Endothelial cell of umbilical vein (primary cell): ENCODE measurements at regions not wholly inside any gene's neighbourhood (a gene's known extent, or its start where the extent isn't known, plus 50 kb on each side); places are given as distances from the start of the nearest gene placed in this dataset.

Source experiments
- BruUV-seq: library from RNA; stranded (reverse); fragments of 400-500 nt; replicated peaks from 2 replicates; lab custom pipeline; 2021; lab: Mats Ljungman, UMichigan
- CTCF ChIA-PET: fragments of 300-600, 350-600 bp; sonication (Branson Sonifier 250); formaldehyde crosslinking; loops from one replicate; lab custom pipeline; 2021; ENCODE audit warnings: antibody characterized with exemption, inconsistent platforms; lab: Charles Lee
- POLR2A ChIA-PET: fragments of 300-600, 350-600 bp; sonication (Branson Sonifier 250); formaldehyde crosslinking; loops from one replicate; lab custom pipeline; 2021; ENCODE audit warnings: antibody characterized with exemption, inconsistent platforms; lab: Charles Lee
- DNase-seq: peaks from one replicate; pipeline ENCODE4 v3.0.0-alpha.2; 2011; ENCODE audit warnings: low read depth, low spot score
- FAIRE-seq: peaks from 2 replicates; lab custom pipeline; 2011; peaks lifted over from hg19 to GRCh38; lab: Jason Lieb, UNC
- H2AFZ ChIP-seq: 2 replicates; pipeline ENCODE4 v1.6.0; 2012; ENCODE audit warnings: low read depth, low read length, control low read depth, inconsistent platforms
- H3K27ac ChIP-seq: 2 replicates; pipeline ENCODE4 v1.5.1; 2011; ENCODE audit warnings: low read depth, mild to moderate bottlenecking, control low read depth, low read length, moderate library complexity; ENCODE audit not compliant: insufficient read depth
- H3K27me3 ChIP-seq, 2 experiments: 2 replicates each; pipeline versions ENCODE4 v1.6.0 to v1.6.1; 2011; ENCODE audit warnings: low read length in 2 of 2, mixed read lengths in 1 of 2; ENCODE audit not compliant: control insufficient read depth in 2 of 2, insufficient read depth in 2 of 2
- H3K36me3 ChIP-seq, 2 experiments: 2 replicates in 1 of 2; 3 replicates in 1 of 2; pipeline ENCODE4 v1.5.1; 2011; ENCODE audit warnings: low read length in 2 of 2, mild to moderate bottlenecking in 1 of 2, moderate library complexity in 1 of 2; ENCODE audit not compliant: control insufficient read depth in 2 of 2, insufficient read depth in 2 of 2; ENCODE audit errors: extremely low read depth in 1 of 2
- H3K4me1 ChIP-seq: 3 replicates; pipeline ENCODE4 v1.5.1; 2011; ENCODE audit warnings: mild to moderate bottlenecking, low read length; ENCODE audit not compliant: control insufficient read depth, insufficient read depth; ENCODE audit errors: extremely low read depth
- H3K4me2 ChIP-seq: 2 replicates; pipeline ENCODE4 v1.6.1; 2011; ENCODE audit warnings: low read length, control low read depth, mixed read lengths; ENCODE audit not compliant: insufficient read depth
- H3K4me3 ChIP-seq, 3 experiments: fragments of 200-600 bp in 1 of 3; sonication (generic), shearing (Covaris generic) in 1 of 3; replicated peaks in 1 of 3; 2 replicates each; pipeline ENCODE4 v1.5.1; 2011 to 2016; ENCODE audit warnings: control low read depth in 3 of 3, low read length in 3 of 3, mild to moderate bottlenecking in 2 of 3, inconsistent platforms in 1 of 3, low read depth in 1 of 3, moderate library complexity in 1 of 3; ENCODE audit not compliant: insufficient read depth in 1 of 3
- H3K79me2 ChIP-seq: 2 replicates; pipeline ENCODE4 v1.6.0; 2012; ENCODE audit warnings: low read length, inconsistent platforms; ENCODE audit not compliant: control insufficient read depth, insufficient read depth
- H3K9ac ChIP-seq: replicated peaks from 2 replicates; pipeline ENCODE3; 2011; ENCODE audit warnings: low read length, control low read depth; ENCODE audit not compliant: insufficient read depth; ENCODE audit errors: extremely low read depth
- H3K9me1 ChIP-seq: replicated peaks from 3 replicates; pipeline ENCODE4 v1.6.0; 2011; ENCODE audit warnings: mild to moderate bottlenecking, low read length; ENCODE audit not compliant: control insufficient read depth, insufficient read depth; ENCODE audit errors: extremely low read depth
- H3K9me3 ChIP-seq: replicated peaks from 2 replicates; pipeline ENCODE4 v1.5.1; 2012; ENCODE audit warnings: low read length, inconsistent platforms; ENCODE audit not compliant: control insufficient read depth, insufficient read depth
- H4K20me1 ChIP-seq: replicated peaks from 2 replicates; pipeline ENCODE3; 2011; ENCODE audit warnings: mild to moderate bottlenecking, low read length; ENCODE audit not compliant: control insufficient read depth, insufficient read depth; ENCODE audit errors: extremely low read depth
- CTCF ChIP-seq, 2 donors: IDR thresholded peaks; 1 replicate in 1 of 2; 2 replicates in 1 of 2; pipeline ENCODE4 v1.5.1; 2011; ENCODE audit warnings: low read length in 2 of 2, mild to moderate bottlenecking in 2 of 2, moderate library complexity in 2 of 2, control low read depth in 1 of 2, inconsistent platforms in 1 of 2, low read depth in 1 of 2; ENCODE audit not compliant: insufficient read depth in 1 of 2; ENCODE audit errors: extremely low read depth in 1 of 2
- EZH2 ChIP-seq: IDR thresholded peaks from 2 replicates; pipeline ENCODE4 v1.6.1; 2012; ENCODE audit warnings: borderline replicate concordance, low read depth, mild to moderate bottlenecking, moderate library complexity, low read length, inconsistent platforms; ENCODE audit not compliant: severe bottlenecking
- FOS ChIP-seq: IDR thresholded peaks from 2 replicates; pipeline ENCODE4 v1.6.1; 2011; ENCODE audit warnings: mild to moderate bottlenecking, low read length, moderate library complexity, borderline replicate concordance; ENCODE audit not compliant: insufficient read depth
- POLR2A ChIP-seq: IDR thresholded peaks from 2 replicates; pipeline ENCODE4 v1.6.1; 2012; ENCODE audit warnings: low read depth, mild to moderate bottlenecking, control low read depth, low read length
- POLR2AphosphoS5 ChIP-seq: IDR thresholded peaks from 2 replicates; pipeline ENCODE4 v1.6.1; 2012; ENCODE audit warnings: low read depth, mild to moderate bottlenecking, control low read depth, low read length, moderate library complexity; ENCODE audit not compliant: insufficient read depth
- dilution Hi-C: fragments of 300-500 bp; cut with MboI; formaldehyde crosslinking; loops from one replicate; pipeline ENCODE4 v1.15.0; 2019; ENCODE audit warnings: low sequenced_read_pairs; ENCODE audit not compliant: extremely low pct_ligation_motif_present
- intact Hi-C: fragments of 100-400 bp; cut with micrococcal nuclease; formaldehyde crosslinking; loops from one replicate; pipeline ENCODE4 v1.10.0; 2022

DNA sequence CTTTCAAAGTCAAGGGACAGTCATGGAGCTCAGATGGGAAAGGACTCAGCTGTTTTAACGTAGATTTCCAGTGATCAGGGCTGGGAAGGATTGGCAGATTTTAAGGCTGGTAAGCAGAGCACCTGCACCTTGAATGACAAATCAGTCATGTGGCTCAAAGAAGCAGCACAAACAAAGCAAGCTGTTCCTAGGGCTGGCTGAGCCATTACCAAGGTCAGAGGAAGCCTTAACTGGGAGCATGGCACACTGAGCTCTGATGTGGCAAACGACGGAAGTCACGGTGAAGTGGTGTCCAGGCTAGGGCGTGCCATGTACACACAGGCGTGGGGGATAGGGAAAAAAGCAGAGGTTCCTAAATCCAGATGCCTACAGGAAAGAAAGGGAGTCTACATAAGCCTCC, 84.6 kb upstream of the PFN2 start:
- intact Hi-C loops = no loop called here
- ChIA-PET CTCF (no interaction called here), POLR2A (no interaction called here)
- Histone ChIP-seq H2AFZ (no peak overlapping the region), H3K4me3 (no peak overlapping the region), H3K27ac (no peak overlapping the region), H3K9me3 (no peaks in the 10 kb centered on the region), H3K9me1 (no peaks in the 10 kb centered on the region), H4K20me1 (no peaks in the 10 kb centered on the region), H3K27me3 (peaks cover 10 to 23% of the 10 kb centered on the region in 2 experiments), H3K36me3 (no peaks in the 10 kb centered on the region), H3K79me2 (no peaks in the 10 kb centered on the region), H3K4me2 (no peak overlapping the region), H3K4me1 (no peaks in the 10 kb centered on the region), H3K9ac (no peak overlapping the region)
- dilution Hi-C loops = no loop called here
- TF ChIP-seq EZH2 (no peak), POLR2AphosphoS5 (no peak)
- FAIRE-seq = no peak
- BruUV-seq = no TSS peak
- DNase-seq = no peak

DNA sequence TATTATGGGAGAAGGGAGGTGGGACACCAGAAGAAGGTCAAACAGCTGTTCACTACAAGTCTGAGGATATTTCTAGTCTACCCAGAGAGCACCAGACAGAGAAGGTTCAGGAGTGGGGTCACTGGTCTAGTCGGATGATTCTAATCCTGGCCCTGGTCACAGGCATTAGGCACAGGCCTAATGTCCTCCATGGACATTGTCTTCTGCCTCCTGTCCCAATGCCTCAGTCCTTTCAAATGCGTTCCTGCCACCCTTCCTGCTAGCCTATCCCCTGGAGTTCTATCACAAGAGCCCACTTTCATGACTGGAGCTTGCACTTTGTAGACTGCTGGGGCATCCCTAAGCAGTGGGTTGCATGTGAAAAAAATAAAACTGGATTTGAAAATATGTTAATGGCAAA, 83.9 kb upstream of the PFN2 start:
- Histone ChIP-seq H3K9me1 (no peaks in the 10 kb centered on the region), H3K4me3 (no peak overlapping the region), H3K36me3 (no peaks in the 10 kb centered on the region), H3K9ac (no peak overlapping the region), H3K4me2 (no peak overlapping the region), H3K4me1 (no peaks in the 10 kb centered on the region), H3K79me2 (no peaks in the 10 kb centered on the region), H3K9me3 (no peaks in the 10 kb centered on the region), H3K27me3 (peaks cover 13 to 23% of the 10 kb centered on the region in 2 experiments), H4K20me1 (no peaks in the 10 kb centered on the region), H3K27ac (no peak overlapping the region), H2AFZ (no peak overlapping the region)
- no TSS peak for BruUV-seq
- DNase-seq (no peak), FAIRE-seq (no peak)
- CTCF ChIA-PET = no interaction called here
- POLR2A ChIA-PET = no interaction called here
- TF ChIP-seq CTCF (IDR thresholded peaks at IDR 0.05; ENCODE audit: extremely low read depth in 1 of 2, insufficient read depth in 1 of 2, low read depth in 1 of 2, low read length in 2 of 2) (no peak), POLR2A (no peak), FOS (no peak), POLR2AphosphoS5 (no peak)
- dilution Hi-C loops = no loop called here
- intact Hi-C loops = no loop called here
